ENCODE measurements at regions not wholly inside any gene's neighbourhood (a gene's known extent, or its start where the extent isn't known, plus 50 kb on each side); places are given as distances from the start of the nearest gene placed in this dataset.

DNA sequence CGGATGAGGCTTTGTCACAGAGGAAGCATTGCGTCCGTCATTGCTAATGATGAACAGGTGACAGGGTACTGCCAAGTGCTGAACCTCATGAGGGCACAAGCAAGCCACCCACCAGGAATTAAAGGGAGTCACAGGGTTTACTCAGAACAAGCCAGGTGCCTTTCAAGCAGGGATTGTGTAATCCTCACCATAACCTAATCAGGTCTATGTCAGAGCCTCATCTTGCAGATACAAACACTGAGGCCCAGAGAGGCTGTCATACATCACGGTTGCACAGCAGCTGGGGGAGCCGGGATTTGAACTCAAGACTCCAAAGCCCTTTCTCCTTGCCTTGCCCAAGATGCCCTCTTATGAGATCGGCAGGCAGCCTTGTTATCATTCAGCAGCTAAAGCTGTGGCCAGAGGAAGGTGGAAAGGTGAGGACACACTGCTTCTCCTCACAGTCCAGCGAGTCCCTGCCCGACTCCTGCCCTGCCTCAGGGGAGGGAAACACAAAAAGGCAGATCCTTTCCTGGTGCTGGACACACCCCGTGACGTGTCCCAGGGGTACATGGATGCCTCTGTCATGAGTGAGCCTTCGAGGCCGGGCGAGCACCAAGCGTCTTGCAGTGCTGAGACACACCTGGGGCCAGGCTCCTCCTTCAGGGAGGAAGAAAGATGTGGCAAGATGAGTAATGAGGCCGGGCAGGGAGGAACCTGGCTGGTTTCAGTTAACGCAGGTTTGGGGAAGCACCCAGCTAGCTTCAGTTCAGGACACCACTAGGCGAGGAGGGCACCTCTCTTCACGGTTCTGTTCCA, 214.9 kb downstream of the LY86 start:
- Mint-ChIP-seq H3K4me1 (ENCODE audit: low read depth) (no peaks in the 10 kb centered on the region), H3K9me3 (peaks cover 7% of the 10 kb centered on the region), H3K27ac (no peak overlapping the region), H3K4me3 (no peak overlapping the region), H3K36me3 (ENCODE audit: low read depth) (peaks cover 7% of the 10 kb centered on the region; the same call in 1 of the 2 replicates), H3K27me3 (ENCODE audit: insufficient read depth) (peaks cover 2% of the 10 kb centered on the region)
- DNase-seq: no peak
- TF ChIP-seq, protein P1, sequence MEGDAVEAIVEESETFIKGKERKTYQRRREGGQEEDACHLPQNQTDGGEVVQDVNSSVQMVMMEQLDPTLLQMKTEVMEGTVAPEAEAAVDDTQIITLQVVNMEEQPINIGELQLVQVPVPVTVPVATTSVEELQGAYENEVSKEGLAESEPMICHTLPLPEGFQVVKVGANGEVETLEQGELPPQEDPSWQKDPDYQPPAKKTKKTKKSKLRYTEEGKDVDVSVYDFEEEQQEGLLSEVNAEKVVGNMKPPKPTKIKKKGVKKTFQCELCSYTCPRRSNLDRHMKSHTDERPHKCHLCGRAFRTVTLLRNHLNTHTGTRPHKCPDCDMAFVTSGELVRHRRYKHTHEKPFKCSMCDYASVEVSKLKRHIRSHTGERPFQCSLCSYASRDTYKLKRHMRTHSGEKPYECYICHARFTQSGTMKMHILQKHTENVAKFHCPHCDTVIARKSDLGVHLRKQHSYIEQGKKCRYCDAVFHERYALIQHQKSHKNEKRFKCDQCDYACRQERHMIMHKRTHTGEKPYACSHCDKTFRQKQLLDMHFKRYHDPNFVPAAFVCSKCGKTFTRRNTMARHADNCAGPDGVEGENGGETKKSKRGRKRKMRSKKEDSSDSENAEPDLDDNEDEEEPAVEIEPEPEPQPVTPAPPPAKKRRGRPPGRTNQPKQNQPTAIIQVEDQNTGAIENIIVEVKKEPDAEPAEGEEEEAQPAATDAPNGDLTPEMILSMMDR (IDR thresholded peaks at IDR 0.05): no peak

DNA sequence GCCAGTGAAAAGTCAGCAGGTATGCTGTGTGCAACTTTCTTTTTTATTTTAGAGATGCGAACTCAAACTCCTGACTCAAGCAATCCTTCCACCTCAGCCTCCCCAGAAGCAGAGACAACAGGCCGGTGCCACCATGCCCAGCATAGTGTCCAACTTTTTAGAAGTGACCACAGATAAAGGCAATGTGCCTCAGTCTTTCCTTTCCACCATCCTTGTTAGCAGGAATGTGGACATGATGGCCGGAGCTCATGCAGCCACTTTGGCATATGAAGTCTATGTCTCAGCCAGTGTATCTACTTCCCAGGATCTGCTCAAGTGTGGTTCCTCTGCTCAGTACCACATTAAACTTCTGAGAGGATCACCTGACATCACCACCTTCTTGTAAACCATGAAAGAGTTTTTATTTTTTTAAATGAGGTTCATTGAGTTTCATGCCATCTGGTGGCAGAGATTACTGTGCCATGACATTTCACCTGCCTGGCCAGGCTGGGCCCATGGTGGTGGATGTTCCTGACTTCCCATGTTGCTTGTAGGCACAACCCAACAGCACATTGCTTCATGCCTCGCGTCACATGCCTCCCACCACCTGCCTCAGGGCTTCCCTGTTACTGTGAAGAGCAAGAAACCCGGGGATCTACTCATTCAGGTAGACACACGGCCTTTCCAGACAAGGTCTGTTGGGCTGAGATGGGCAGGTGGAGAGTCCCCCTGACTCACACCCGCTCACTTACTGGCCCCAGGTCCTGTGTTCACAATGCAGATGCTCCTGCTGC, 216.5 kb downstream of the LY86 start:
- Mint-ChIP-seq H3K4me1 (ENCODE audit: low read depth) (no peaks in the 10 kb centered on the region), H3K27ac (no peak overlapping the region), H3K36me3 (ENCODE audit: low read depth) (peaks cover 7% of the 10 kb centered on the region; the same call in 1 of the 2 replicates), H3K27me3 (ENCODE audit: insufficient read depth) (peaks cover 5% of the 10 kb centered on the region), H3K9me3 (peaks cover 7% of the 10 kb centered on the region), H3K4me3 (no peak overlapping the region)
- TF ChIP-seq, protein P1 (IDR thresholded peaks at IDR 0.05): no peak
- DNase-seq: no peak

DNA sequence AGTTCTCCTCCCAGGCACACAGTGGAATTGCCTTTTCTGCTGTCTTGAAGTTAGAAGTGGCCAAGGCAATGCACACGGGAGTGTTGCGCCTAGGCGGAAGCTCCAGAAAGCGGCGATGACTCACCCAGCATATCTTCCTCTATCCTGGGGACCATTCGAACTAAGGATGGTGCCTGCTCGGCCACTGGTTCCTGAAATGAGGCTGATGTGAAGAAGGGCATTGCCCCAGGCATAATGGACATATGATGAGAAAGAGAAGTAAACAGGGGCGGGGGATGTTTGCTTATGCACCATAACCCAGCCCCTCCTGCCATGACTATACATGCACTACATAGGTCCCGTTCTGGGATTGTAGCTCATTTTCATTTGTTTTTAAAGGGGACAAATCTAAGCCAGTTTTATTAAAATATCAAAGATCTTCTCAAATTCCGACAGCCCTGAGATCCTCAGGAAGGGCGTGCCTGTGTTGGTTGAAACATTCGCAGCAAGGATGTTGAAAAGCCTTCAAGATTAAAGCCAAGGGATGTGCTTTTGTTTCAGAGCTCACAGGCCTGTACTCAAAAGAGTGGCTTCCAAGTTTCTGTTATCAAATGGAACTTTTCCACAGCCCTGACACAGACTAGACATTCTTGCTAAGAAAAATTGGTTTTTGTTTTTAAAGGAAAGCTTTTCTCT, 218.5 kb downstream of the LY86 start:
- no peak for DNase-seq
- Mint-ChIP-seq H3K27ac (no peak overlapping the region), H3K4me3 (no peak overlapping the region), H3K9me3 (peaks cover 7% of the 10 kb centered on the region), H3K27me3 (ENCODE audit: insufficient read depth) (peaks cover 6% of the 10 kb centered on the region), H3K4me1 (ENCODE audit: low read depth) (peaks cover 8% of the 10 kb centered on the region; the same call in 1 of the 2 replicates), H3K36me3 (ENCODE audit: low read depth) (peaks cover 7% of the 10 kb centered on the region; the same call in 1 of the 2 replicates)
- TF ChIP-seq, protein P1 (IDR thresholded peaks at IDR 0.05): no peak

DNA sequence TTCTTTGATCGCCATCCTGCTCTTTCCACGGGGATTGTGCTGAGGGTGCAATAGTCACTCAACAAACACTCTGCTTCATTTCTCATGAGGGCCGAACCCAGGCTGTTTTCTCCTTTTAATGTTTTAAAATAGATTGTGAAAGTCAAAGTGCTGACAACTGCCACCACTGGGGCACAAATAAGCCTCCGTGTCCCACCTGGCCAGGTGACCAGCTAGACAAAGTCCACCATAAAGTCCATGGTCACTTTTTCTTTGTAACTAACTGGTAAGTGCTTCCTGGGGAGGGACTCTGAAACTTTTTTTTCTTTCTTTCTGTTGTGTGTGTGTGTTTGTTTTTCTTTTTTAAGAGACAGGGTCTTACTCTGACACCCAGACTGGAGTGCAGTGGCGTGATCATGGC, 219.8 kb downstream of the LY86 start:
- Mint-ChIP-seq H3K9me3 (peaks cover 6% of the 10 kb centered on the region), H3K4me1 (ENCODE audit: low read depth) (peaks cover 8% of the 10 kb centered on the region; the same call in 1 of the 2 replicates), H3K36me3 (ENCODE audit: low read depth) (no peaks in the 10 kb centered on the region), H3K27ac (no peak overlapping the region), H3K4me3 (no peak overlapping the region), H3K27me3 (ENCODE audit: insufficient read depth) (peaks cover 6% of the 10 kb centered on the region)
- DNase-seq: no peak
- TF ChIP-seq, protein P1 (IDR thresholded peaks at IDR 0.05): no peak

DNA sequence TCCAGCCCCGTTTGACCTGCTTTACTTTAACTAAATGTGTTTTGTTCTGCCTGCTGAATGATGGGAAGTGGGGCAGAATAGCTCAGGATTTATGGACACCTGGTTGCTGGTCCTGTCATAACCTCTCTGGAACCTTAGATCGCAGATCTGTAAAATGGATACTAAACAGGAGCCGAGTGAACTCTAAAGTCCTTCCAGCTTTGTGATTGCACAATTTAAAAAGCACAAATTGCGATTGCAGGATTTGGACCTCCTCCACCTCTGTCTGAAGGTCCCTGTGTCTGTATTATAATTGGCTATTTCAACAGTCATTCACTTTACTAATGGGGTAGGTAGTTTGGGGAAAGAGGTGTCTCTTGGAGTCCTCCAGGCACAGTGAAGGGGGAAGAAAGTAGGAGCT, 220.4 kb downstream of the LY86 start:
- DNase-seq: no peak
- Mint-ChIP-seq H3K27me3 (ENCODE audit: insufficient read depth) (peaks cover 6% of the 10 kb centered on the region), H3K36me3 (ENCODE audit: low read depth) (no peaks in the 10 kb centered on the region)

More for the DNA sequence above, 220.4 kb downstream of the LY86 start:
- no peak overlapping the region for H3K27ac Mint-ChIP-seq
- H3K4me1 Mint-ChIP-seq (ENCODE audit: low read depth): peaks cover 8% of the 10 kb centered on the region; the same call in 1 of the 2 replicates
- TF ChIP-seq, protein P1 (IDR thresholded peaks at IDR 0.05): no peak
- H3K4me3 Mint-ChIP-seq: no peak overlapping the region
- H3K9me3 Mint-ChIP-seq: peaks cover 6% of the 10 kb centered on the region

All from HFFc6 (cell line).